ENCODE measurements at regions not wholly inside any gene's neighbourhood (a gene's known extent, or its start where the extent isn't known, plus 50 kb on each side); places are given as distances from the start of the nearest gene placed in this dataset.

GRCh38 chr6:134407791-134408190 is 89.9 kb upstream of the SGK1 start:
- TF ChIP-seq EZH2 (optimal IDR thresholded peaks at IDR 0.05; ENCODE audit: low read depth, low read length) (no peak), CTCF (IDR thresholded peaks at IDR 0.05; ENCODE audit: low read length) (no peak), EZH2phosphoT487 (IDR thresholded peaks at IDR 0.05; ENCODE audit: low read length) (no peak)
